AG10803 (cell line): ENCODE measurements at regions not wholly inside any gene's neighbourhood (a gene's known extent, or its start where the extent isn't known, plus 50 kb on each side); places are given as distances from the start of the nearest gene placed in this dataset.
A peak's percentile ranks its signal among the peaks of the same experiment; 100 is the strongest.

Source experiments
- DNase-seq: peaks from one replicate; pipeline ENCODE4 v3.0.0; 2010; ENCODE audit warnings: low read depth
- H3K4me3 ChIP-seq: 2 replicates; pipeline ENCODE4 v1.5.1; 2011; ENCODE audit warnings: mild to moderate bottlenecking, low read length, control low read depth
- CTCF ChIP-seq: conservative IDR thresholded peaks from 2 replicates; pipeline ENCODE4 v1.5.1; 2011; ENCODE audit warnings: mild to moderate bottlenecking, low read length, control low read depth, inconsistent platforms

- no peak for TF ChIP-seq CTCF
- DNase-seq = no peak
- H3K4me3 ChIP-seq = no peak overlapping the region
Measured at GRCh38 chr1:238811211-238811879, 575.0 kb upstream of the CHRM3 start.

GRCh38 chr1:238790882-238791281, 595.5 kb upstream of the CHRM3 start:
- no peak overlapping the region for H3K4me3 ChIP-seq
- no peak for TF ChIP-seq CTCF
- DNase-seq = no peak

GRCh38 chr1:238789916-238790667, 596.3 kb upstream of the CHRM3 start:
- DNase-seq = no peak
- TF ChIP-seq CTCF = no peak
- no peak overlapping the region for H3K4me3 ChIP-seq

- TF ChIP-seq CTCF = no peak
- no peak for DNase-seq
- H3K4me3 ChIP-seq = no peak overlapping the region
Measured at GRCh38 chr1:238787471-238787870, 598.9 kb upstream of the CHRM3 start.

- no peak for TF ChIP-seq CTCF
- DNase-seq = no peak
- H3K4me3 ChIP-seq = no peak overlapping the region
Measured at GRCh38 chr1:238783633-238784032, 602.7 kb upstream of the CHRM3 start.

GRCh38 chr1:238779716-238780115, 606.7 kb upstream of the CHRM3 start:
- no peak for TF ChIP-seq CTCF
- peak; percentile 11 for DNase-seq
- H3K4me3 ChIP-seq = no peak overlapping the region

GRCh38 chr1:238778113-238778512, 608.3 kb upstream of the CHRM3 start:
- no peak for TF ChIP-seq CTCF
- peak; percentile 1 for DNase-seq
- no peak overlapping the region for H3K4me3 ChIP-seq
